ENCODE measurements at regions not wholly inside any gene's neighbourhood (a gene's known extent, or its start where the extent isn't known, plus 50 kb on each side); places are given as distances from the start of the nearest gene placed in this dataset.

DNA sequence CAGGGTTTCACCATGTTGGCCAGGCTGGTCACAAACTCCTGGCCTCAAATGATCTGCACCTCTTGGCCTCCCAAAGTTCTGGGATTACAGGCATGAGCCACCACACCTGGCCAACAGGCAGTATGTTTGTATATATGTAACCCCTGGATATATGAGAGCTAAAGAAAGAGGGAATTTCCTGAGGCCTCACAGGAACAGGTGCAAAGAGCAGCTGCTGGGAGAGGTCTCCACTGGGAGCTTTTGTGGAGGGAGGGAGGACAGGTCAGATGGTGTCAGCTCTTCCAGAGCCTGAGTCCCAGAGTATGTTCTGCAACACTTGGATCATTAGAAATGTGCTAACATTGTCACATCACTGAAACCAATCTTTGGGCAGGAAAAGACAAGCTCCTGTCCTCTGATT, 110.1 kb upstream of the KIF5B start:
- TF ChIP-seq, protein P1, sequence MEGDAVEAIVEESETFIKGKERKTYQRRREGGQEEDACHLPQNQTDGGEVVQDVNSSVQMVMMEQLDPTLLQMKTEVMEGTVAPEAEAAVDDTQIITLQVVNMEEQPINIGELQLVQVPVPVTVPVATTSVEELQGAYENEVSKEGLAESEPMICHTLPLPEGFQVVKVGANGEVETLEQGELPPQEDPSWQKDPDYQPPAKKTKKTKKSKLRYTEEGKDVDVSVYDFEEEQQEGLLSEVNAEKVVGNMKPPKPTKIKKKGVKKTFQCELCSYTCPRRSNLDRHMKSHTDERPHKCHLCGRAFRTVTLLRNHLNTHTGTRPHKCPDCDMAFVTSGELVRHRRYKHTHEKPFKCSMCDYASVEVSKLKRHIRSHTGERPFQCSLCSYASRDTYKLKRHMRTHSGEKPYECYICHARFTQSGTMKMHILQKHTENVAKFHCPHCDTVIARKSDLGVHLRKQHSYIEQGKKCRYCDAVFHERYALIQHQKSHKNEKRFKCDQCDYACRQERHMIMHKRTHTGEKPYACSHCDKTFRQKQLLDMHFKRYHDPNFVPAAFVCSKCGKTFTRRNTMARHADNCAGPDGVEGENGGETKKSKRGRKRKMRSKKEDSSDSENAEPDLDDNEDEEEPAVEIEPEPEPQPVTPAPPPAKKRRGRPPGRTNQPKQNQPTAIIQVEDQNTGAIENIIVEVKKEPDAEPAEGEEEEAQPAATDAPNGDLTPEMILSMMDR (IDR thresholded peaks at IDR 0.05 in 2 of 3, conservative IDR thresholded peaks at IDR 0.05 in 1 of 3; ENCODE audit: borderline replicate concordance in 1 of 3, insufficient read depth in 1 of 3, low read depth in 2 of 3, low read length in 2 of 3), result no peak
- no peak for TF ChIP-seq POLR2AphosphoS5 (IDR thresholded peaks at IDR 0.05; ENCODE audit: low read depth, low read length)
- TF ChIP-seq POLR2A (IDR thresholded peaks at IDR 0.05; ENCODE audit: borderline replicate concordance, extremely low read depth, insufficient read depth, insufficient read length), result no peak
- no peak for TF ChIP-seq YY1 (IDR thresholded peaks at IDR 0.05; ENCODE audit: extremely low read depth, insufficient replicate concordance, low read depth, low read length)
- no peak for TF ChIP-seq EZH2phosphoT487 (IDR thresholded peaks at IDR 0.05; ENCODE audit: borderline replicate concordance)
